OCI-LY1 (cell line): ENCODE measurements at regions not wholly inside any gene's neighbourhood (a gene's known extent, or its start where the extent isn't known, plus 50 kb on each side); places are given as distances from the start of the nearest gene placed in this dataset.
"Not testable (repeated sequence)": the region's sequence is repeated elsewhere in the genome, so short reads cannot be mapped to it uniquely, and the experiment has no call there.

Experiments
- H2AFZ ChIP-seq: fragments of 200-600 bp; sonication (generic), shearing (Covaris generic); 2 replicates; pipeline ENCODE4 v1.6.0; 2014; ENCODE audit warnings: antibody characterized with exemption, mild to moderate bottlenecking, low read length
- H3F3A ChIP-seq: fragments of 200-600 bp; sonication (generic), shearing (Covaris generic); 2 replicates; pipeline ENCODE4 v1.6.0; 2014; ENCODE audit warnings: mild to moderate bottlenecking, antibody characterized with exemption, low read length, moderate library complexity; ENCODE audit not compliant: insufficient read depth
- H3K27ac ChIP-seq: fragments of 200-600 bp; sonication (generic); 2 replicates; pipeline ENCODE4 v1.5.1; 2014; ENCODE audit warnings: low read length, mixed run types, mild to moderate bottlenecking, low read depth; ENCODE audit not compliant: poor library complexity, severe bottlenecking
- H3K27me3 ChIP-seq: fragments of 200-600 bp; sonication (generic); 2 replicates; pipeline ENCODE4 v1.6.0; 2014; ENCODE audit warnings: antibody characterized with exemption, mild to moderate bottlenecking, low read length, moderate library complexity; ENCODE audit not compliant: insufficient read depth
- H3K36me3 ChIP-seq: fragments of 200-600 bp; sonication (generic); 2 replicates; pipeline ENCODE4 v1.6.1; 2014; ENCODE audit warnings: mild to moderate bottlenecking, antibody characterized with exemption, low read length, moderate library complexity, mixed read lengths; ENCODE audit not compliant: insufficient read depth
- H3K4me1 ChIP-seq: fragments of 200-600 bp; sonication (generic); 2 replicates; pipeline ENCODE4 v1.5.1; 2014; ENCODE audit warnings: mild to moderate bottlenecking, low read length, moderate library complexity; ENCODE audit not compliant: insufficient read depth, severe bottlenecking
- H3K4me2 ChIP-seq: fragments of 200-600 bp; sonication (generic), shearing (Covaris generic); 2 replicates; pipeline ENCODE4 v1.6.1; 2014; ENCODE audit warnings: low read length
- H3K4me3 ChIP-seq: fragments of 200-600 bp; sonication (generic); 2 replicates; pipeline ENCODE4 v1.5.1; 2014; ENCODE audit warnings: low read length, low read depth, mild to moderate bottlenecking, mixed read lengths; ENCODE audit not compliant: poor library complexity, severe bottlenecking
- H3K79me2 ChIP-seq: fragments of 200-600 bp; shearing (Covaris generic); 2 replicates; pipeline ENCODE4 v1.6.1; 2016; ENCODE audit warnings: mixed run types, low read length, mixed read lengths; ENCODE audit not compliant: insufficient read depth
- H3K9ac ChIP-seq: fragments of 200-600 bp; sonication (generic), shearing (Covaris generic); 2 replicates; pipeline ENCODE4 v1.6.1; 2014; ENCODE audit warnings: mild to moderate bottlenecking, low read length, mixed read lengths
- H3K9me2 ChIP-seq: fragments of 200-600 bp; sonication (generic), shearing (Covaris generic); 2 replicates; pipeline ENCODE4 v1.6.1; 2014; ENCODE audit warnings: low read depth, mild to moderate bottlenecking, low read length, mixed read lengths
- H3K9me3 ChIP-seq: fragments of 200-600 bp; shearing (Covaris generic); 2 replicates; pipeline ENCODE4 v1.6.1; 2014; ENCODE audit warnings: low read length, mixed read lengths
- H4K20me1 ChIP-seq: fragments of 200-600 bp; sonication (generic), shearing (Covaris generic); 2 replicates; pipeline ENCODE4 v1.6.0; 2016; ENCODE audit warnings: mild to moderate bottlenecking, low read length; ENCODE audit not compliant: insufficient read depth
- EZH2 ChIP-seq: fragments of 200-600 bp; sonication (generic), shearing (Covaris generic); IDR thresholded peaks from 2 replicates; pipeline ENCODE4 v1.8.0; 2017; ENCODE audit warnings: borderline replicate concordance, mixed run types, mild to moderate bottlenecking, antibody characterized with exemption, low read length, moderate library complexity, mixed read lengths
- TF ChIP-seq, protein P1 (sequence below): fragments of 200-600 bp; sonication (generic), shearing (Covaris generic); IDR thresholded peaks from 2 replicates; pipeline ENCODE4 v1.5.1; 2017; ENCODE audit warnings: mild to moderate bottlenecking, antibody characterized with exemption, low read length, moderate library complexity, mixed read lengths

DNA sequence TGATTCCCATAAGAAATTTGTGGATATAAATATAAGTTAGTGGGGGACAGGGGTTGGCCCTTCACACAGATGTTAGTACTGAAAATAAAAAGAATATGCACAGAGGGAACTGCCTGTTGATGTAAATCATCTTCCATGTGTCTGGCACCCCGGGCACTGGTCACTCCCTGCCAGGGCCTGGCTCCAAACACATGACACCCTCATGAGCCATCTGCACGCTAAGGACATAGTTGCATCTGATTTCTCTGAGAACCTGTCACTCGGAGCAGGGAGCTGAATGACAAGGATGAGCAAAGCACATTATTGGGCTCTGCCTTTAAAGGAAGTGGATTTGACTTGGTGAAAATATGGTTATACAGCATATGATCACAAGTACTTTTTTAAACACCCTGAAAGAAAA is 66.2 kb upstream of the TSC22D2 start:
- no peaks in the 10 kb centered on the region for H3K4me1 ChIP-seq
- no peaks in the 10 kb centered on the region for H3K9me2 ChIP-seq
- no peaks in the 10 kb centered on the region for H3K9me3 ChIP-seq
- H3K9ac ChIP-seq, result no peak overlapping the region
- H3K4me3 ChIP-seq, result no peak overlapping the region
- no peaks in the 10 kb centered on the region for H3K27me3 ChIP-seq
- H3K79me2 ChIP-seq, result no peaks in the 10 kb centered on the region
- TF ChIP-seq, protein P1, sequence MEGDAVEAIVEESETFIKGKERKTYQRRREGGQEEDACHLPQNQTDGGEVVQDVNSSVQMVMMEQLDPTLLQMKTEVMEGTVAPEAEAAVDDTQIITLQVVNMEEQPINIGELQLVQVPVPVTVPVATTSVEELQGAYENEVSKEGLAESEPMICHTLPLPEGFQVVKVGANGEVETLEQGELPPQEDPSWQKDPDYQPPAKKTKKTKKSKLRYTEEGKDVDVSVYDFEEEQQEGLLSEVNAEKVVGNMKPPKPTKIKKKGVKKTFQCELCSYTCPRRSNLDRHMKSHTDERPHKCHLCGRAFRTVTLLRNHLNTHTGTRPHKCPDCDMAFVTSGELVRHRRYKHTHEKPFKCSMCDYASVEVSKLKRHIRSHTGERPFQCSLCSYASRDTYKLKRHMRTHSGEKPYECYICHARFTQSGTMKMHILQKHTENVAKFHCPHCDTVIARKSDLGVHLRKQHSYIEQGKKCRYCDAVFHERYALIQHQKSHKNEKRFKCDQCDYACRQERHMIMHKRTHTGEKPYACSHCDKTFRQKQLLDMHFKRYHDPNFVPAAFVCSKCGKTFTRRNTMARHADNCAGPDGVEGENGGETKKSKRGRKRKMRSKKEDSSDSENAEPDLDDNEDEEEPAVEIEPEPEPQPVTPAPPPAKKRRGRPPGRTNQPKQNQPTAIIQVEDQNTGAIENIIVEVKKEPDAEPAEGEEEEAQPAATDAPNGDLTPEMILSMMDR, result no peak
- H3K36me3 ChIP-seq, result no peaks in the 10 kb centered on the region
- H2AFZ ChIP-seq, result no peak overlapping the region
- H3F3A ChIP-seq, result no peaks in the 10 kb centered on the region
- H3K4me2 ChIP-seq, result no peak overlapping the region
- no peak overlapping the region for H3K27ac ChIP-seq
- no peaks in the 10 kb centered on the region for H4K20me1 ChIP-seq

DNA sequence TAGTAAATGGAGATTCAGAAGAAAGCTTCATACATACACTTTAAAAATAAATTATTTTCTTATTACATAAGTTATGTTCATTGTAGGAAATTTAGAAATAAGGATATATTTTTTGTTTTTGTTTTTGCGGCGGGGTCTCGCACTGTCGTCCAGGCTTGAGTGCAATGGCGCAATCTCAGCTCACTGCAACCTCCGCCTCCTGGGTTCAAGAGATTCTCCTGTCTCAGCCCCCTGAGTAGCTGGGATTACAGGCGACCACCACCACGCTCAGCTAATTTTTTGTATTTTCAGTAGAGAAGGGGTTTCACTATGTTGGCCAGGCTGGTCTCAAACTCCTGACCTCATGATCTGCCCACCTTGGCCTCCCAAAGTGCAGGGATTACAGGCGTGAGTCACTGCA is 71.7 kb upstream of the TSC22D2 start:
- not testable (repeated sequence) for H3K36me3 ChIP-seq, H3K4me2 ChIP-seq, H3K9ac ChIP-seq

DNA sequence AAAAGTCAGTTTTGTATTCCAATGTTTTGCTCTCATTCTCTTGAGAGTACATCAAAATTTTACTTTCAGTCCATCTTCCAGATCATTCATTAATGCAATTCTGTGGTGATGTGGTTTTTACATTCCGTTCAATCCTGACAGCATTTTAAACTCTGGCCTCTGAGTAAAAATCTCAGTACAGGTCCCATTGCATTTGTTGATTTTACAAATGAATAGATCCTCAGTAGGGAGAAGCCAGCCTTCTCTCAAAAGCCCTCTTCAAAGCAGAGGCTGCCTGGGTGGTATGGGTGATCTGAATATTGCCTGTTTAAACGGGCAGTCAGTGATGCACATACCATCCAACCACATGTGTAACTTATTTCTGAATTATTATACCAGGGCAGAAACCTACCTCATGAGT is 72.5 kb upstream of the TSC22D2 start:
- H4K20me1 ChIP-seq, result no peaks in the 10 kb centered on the region
- no peaks in the 10 kb centered on the region for H3F3A ChIP-seq
- H2AFZ ChIP-seq, result no peak overlapping the region
- no peaks in the 10 kb centered on the region for H3K27me3 ChIP-seq
- no peaks in the 10 kb centered on the region for H3K9me3 ChIP-seq
- no peaks in the 10 kb centered on the region for H3K79me2 ChIP-seq
- no peak overlapping the region for H3K4me3 ChIP-seq
- H3K27ac ChIP-seq, result no peak overlapping the region
- no peaks in the 10 kb centered on the region for H3K36me3 ChIP-seq
- H3K4me2 ChIP-seq, result no peak overlapping the region
- no peaks in the 10 kb centered on the region for H3K9me2 ChIP-seq
- H3K9ac ChIP-seq, result no peak overlapping the region
- TF ChIP-seq EZH2, result no peak
- TF ChIP-seq, protein P1, result no peak
- H3K4me1 ChIP-seq, result no peaks in the 10 kb centered on the region

More for the DNA sequence above, 71.7 kb upstream of the TSC22D2 start:
- not testable (repeated sequence) for H3F3A ChIP-seq, H3K9me3 ChIP-seq, H3K79me2 ChIP-seq, H3K4me3 ChIP-seq, H3K9me2 ChIP-seq, H2AFZ ChIP-seq, H3K4me1 ChIP-seq, H3K27me3 ChIP-seq, H3K27ac ChIP-seq, H4K20me1 ChIP-seq

DNA sequence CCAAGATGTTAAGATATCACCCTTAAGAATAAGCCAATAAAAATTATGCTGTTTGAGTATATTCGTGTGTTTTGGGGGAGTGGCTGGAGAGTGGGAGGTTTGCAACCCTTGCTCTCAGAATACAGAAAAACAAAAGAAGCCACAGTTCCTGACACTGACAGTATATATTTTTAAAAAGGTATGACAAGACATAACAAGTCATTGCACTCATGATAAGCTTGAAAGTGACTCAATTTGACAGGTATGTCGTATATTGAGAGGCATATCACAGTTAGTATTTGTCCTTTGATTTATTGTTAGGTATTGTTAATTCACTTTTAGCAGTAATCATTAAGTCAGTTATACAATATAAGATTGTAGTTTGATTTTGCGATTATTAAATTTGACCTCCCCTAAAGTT is 73.1 kb upstream of the TSC22D2 start:
- Histone ChIP-seq H3K79me2 (no peaks in the 10 kb centered on the region), H4K20me1 (no peaks in the 10 kb centered on the region), H2AFZ (no peak overlapping the region), H3F3A (no peaks in the 10 kb centered on the region), H3K9ac (no peak overlapping the region), H3K4me1 (no peaks in the 10 kb centered on the region), H3K36me3 (no peaks in the 10 kb centered on the region), H3K4me3 (no peak overlapping the region), H3K9me3 (no peaks in the 10 kb centered on the region), H3K9me2 (no peaks in the 10 kb centered on the region), H3K27me3 (no peaks in the 10 kb centered on the region), H3K4me2 (no peak overlapping the region), H3K27ac (no peak overlapping the region)
- TF ChIP-seq EZH2, result no peak
- TF ChIP-seq, protein P1, result no peak
